Dendritic cell treated with granulocyte-macrophage colony-stimulating factor and Interleukin-4, amounts not matched to agents 40 ng/mL and 50 ng/mL, for 4 days (primary cell): ENCODE measurements at regions not wholly inside any gene's neighbourhood (a gene's known extent, or its start where the extent isn't known, plus 50 kb on each side); places are given as distances from the start of the nearest gene placed in this dataset.
"Not testable (repeated sequence)": the region's sequence is repeated elsewhere in the genome, so short reads cannot be mapped to it uniquely, and the experiment has no call there.

Source experiments
- H3K27ac Mint-ChIP-seq: one replicate; pipeline ENCODE4 v1.8.0; 2022; ENCODE audit warnings: mild to moderate bottlenecking, mixed read lengths
- H3K27me3 Mint-ChIP-seq: one replicate; pipeline ENCODE4 v1.8.0; 2022; ENCODE audit warnings: mild to moderate bottlenecking, mixed read lengths
- H3K36me3 Mint-ChIP-seq: one replicate; pipeline ENCODE4 v1.8.0; 2022; ENCODE audit warnings: low read depth, mixed read lengths
- H3K4me1 Mint-ChIP-seq: one replicate; pipeline ENCODE4 v1.8.0; 2022; ENCODE audit warnings: low read depth, mixed read lengths
- H3K4me3 Mint-ChIP-seq: one replicate; pipeline ENCODE4 v1.8.0; 2022; ENCODE audit warnings: mild to moderate bottlenecking, moderate library complexity, mixed read lengths
- H3K9me3 Mint-ChIP-seq: one replicate; pipeline ENCODE4 v1.8.0; 2022; ENCODE audit warnings: mixed read lengths
- intact Hi-C: fragments of 100-400 bp; cut with micrococcal nuclease; formaldehyde crosslinking; loops from one replicate; pipeline ENCODE4 v1.15.0; 2022

GRCh38 chr12:33044447-33044846, 147.9 kb upstream of the PKP2 start:
- intact Hi-C loops = no loop called here
- H3K9me3 Mint-ChIP-seq = peaks cover 21% of the 10 kb centered on the region
- no peaks in the 10 kb centered on the region for H3K4me1 Mint-ChIP-seq
- H3K36me3 Mint-ChIP-seq = no peaks in the 10 kb centered on the region
- no peak overlapping the region for H3K27ac Mint-ChIP-seq
- H3K27me3 Mint-ChIP-seq = no peaks in the 10 kb centered on the region
- H3K4me3 Mint-ChIP-seq = no peak overlapping the region

- Mint-ChIP-seq H3K27me3 (no peaks in the 10 kb centered on the region), H3K36me3 (no peaks in the 10 kb centered on the region), H3K27ac (no peak overlapping the region), H3K4me3 (no peak overlapping the region), H3K9me3 (peaks cover 34% of the 10 kb centered on the region), H3K4me1 (no peaks in the 10 kb centered on the region)
- intact Hi-C loops = no loop called here
Measured at GRCh38 chr12:33041562-33041961, 145.0 kb upstream of the PKP2 start.

- H3K4me3 Mint-ChIP-seq, H3K27me3 Mint-ChIP-seq, H3K36me3 Mint-ChIP-seq, H3K4me1 Mint-ChIP-seq, intact Hi-C loops, H3K27ac Mint-ChIP-seq: not testable (repeated sequence)
- peaks cover 60% of the 10 kb centered on the region for H3K9me3 Mint-ChIP-seq
Measured at GRCh38 chr12:33033999-33034398, 137.4 kb upstream of the PKP2 start.

- intact Hi-C loops = no loop called here
- Mint-ChIP-seq H3K27ac (no peak overlapping the region), H3K4me1 (no peaks in the 10 kb centered on the region), H3K27me3 (no peaks in the 10 kb centered on the region), H3K36me3 (no peaks in the 10 kb centered on the region), H3K9me3 (peaks cover 42% of the 10 kb centered on the region), H3K4me3 (no peak overlapping the region)
Measured at GRCh38 chr12:33026791-33027190, 130.2 kb upstream of the PKP2 start.

GRCh38 chr12:33022724-33023123, 126.1 kb upstream of the PKP2 start:
- H3K36me3 Mint-ChIP-seq, H3K27me3 Mint-ChIP-seq, intact Hi-C loops, H3K4me3 Mint-ChIP-seq, H3K4me1 Mint-ChIP-seq, H3K27ac Mint-ChIP-seq: not testable (repeated sequence)
- H3K9me3 Mint-ChIP-seq = peaks cover 62% of the 10 kb centered on the region

GRCh38 chr12:33017029-33017428, 120.5 kb upstream of the PKP2 start:
- H3K9me3 Mint-ChIP-seq = peaks cover 64% of the 10 kb centered on the region

GRCh38 chr12:33012226-33012625, 115.6 kb upstream of the PKP2 start:
- intact Hi-C loops = no loop called here
- H3K27me3 Mint-ChIP-seq = no peaks in the 10 kb centered on the region
- no peaks in the 10 kb centered on the region for H3K36me3 Mint-ChIP-seq
- H3K4me1 Mint-ChIP-seq = no peaks in the 10 kb centered on the region
- H3K27ac Mint-ChIP-seq = no peak overlapping the region
- H3K4me3 Mint-ChIP-seq = no peak overlapping the region
- H3K9me3 Mint-ChIP-seq = peaks cover 34% of the 10 kb centered on the region

More at GRCh38 chr12:33017029-33017428, 120.5 kb upstream of the PKP2 start:
- intact Hi-C loops, H3K4me1 Mint-ChIP-seq, H3K27me3 Mint-ChIP-seq, H3K27ac Mint-ChIP-seq, H3K4me3 Mint-ChIP-seq, H3K36me3 Mint-ChIP-seq: not testable (repeated sequence)

- Mint-ChIP-seq H3K9me3 (peaks cover 6% of the 10 kb centered on the region), H3K27ac (no peak overlapping the region), H3K4me3 (no peak overlapping the region), H3K27me3 (no peaks in the 10 kb centered on the region), H3K36me3 (no peaks in the 10 kb centered on the region), H3K4me1 (no peaks in the 10 kb centered on the region)
- intact Hi-C loops = no loop called here
Measured at GRCh38 chr12:33006106-33006505, 109.5 kb upstream of the PKP2 start.

GRCh38 chr12:33000016-33000415, 103.4 kb upstream of the PKP2 start:
- no peak overlapping the region for H3K4me3 Mint-ChIP-seq
- no peaks in the 10 kb centered on the region for H3K36me3 Mint-ChIP-seq
- H3K27me3 Mint-ChIP-seq = no peaks in the 10 kb centered on the region
- no peak overlapping the region for H3K27ac Mint-ChIP-seq
- no peaks in the 10 kb centered on the region for H3K4me1 Mint-ChIP-seq
- H3K9me3 Mint-ChIP-seq = no peaks in the 10 kb centered on the region
- intact Hi-C loops = no loop called here

GRCh38 chr12:32997471-32997870, 100.9 kb upstream of the PKP2 start:
- no peaks in the 10 kb centered on the region for H3K27me3 Mint-ChIP-seq
- H3K36me3 Mint-ChIP-seq = no peaks in the 10 kb centered on the region
- intact Hi-C loops = no loop called here
- no peaks in the 10 kb centered on the region for H3K4me1 Mint-ChIP-seq
- no peaks in the 10 kb centered on the region for H3K9me3 Mint-ChIP-seq
- H3K4me3 Mint-ChIP-seq = no peak overlapping the region
- H3K27ac Mint-ChIP-seq = no peak overlapping the region

- intact Hi-C loops = no loop called here
- Mint-ChIP-seq H3K9me3 (no peaks in the 10 kb centered on the region), H3K27me3 (no peaks in the 10 kb centered on the region), H3K4me3 (no peak overlapping the region), H3K36me3 (no peaks in the 10 kb centered on the region), H3K27ac (no peak overlapping the region), H3K4me1 (no peaks in the 10 kb centered on the region)
Measured at GRCh38 chr12:32995623-32996022, 99.0 kb upstream of the PKP2 start.

- no peaks in the 10 kb centered on the region for H3K9me3 Mint-ChIP-seq
- H3K4me3 Mint-ChIP-seq = no peak overlapping the region
- no peaks in the 10 kb centered on the region for H3K36me3 Mint-ChIP-seq
- no peaks in the 10 kb centered on the region for H3K27me3 Mint-ChIP-seq
- H3K27ac Mint-ChIP-seq = no peak overlapping the region
- no peaks in the 10 kb centered on the region for H3K4me1 Mint-ChIP-seq
- intact Hi-C loops = no loop called here
Measured at GRCh38 chr12:32993404-32993803, 96.8 kb upstream of the PKP2 start.

GRCh38 chr12:32989705-32990104, 93.1 kb upstream of the PKP2 start:
- no peaks in the 10 kb centered on the region for H3K36me3 Mint-ChIP-seq
- no peak overlapping the region for H3K27ac Mint-ChIP-seq
- H3K27me3 Mint-ChIP-seq = no peaks in the 10 kb centered on the region
- intact Hi-C loops = no loop called here
- H3K4me1 Mint-ChIP-seq = no peaks in the 10 kb centered on the region
- no peaks in the 10 kb centered on the region for H3K9me3 Mint-ChIP-seq
- H3K4me3 Mint-ChIP-seq = no peak overlapping the region

GRCh38 chr12:32988982-32989381, 92.4 kb upstream of the PKP2 start:
- intact Hi-C loops = no loop called here
- Mint-ChIP-seq H3K27ac (no peak overlapping the region), H3K27me3 (no peaks in the 10 kb centered on the region), H3K9me3 (no peaks in the 10 kb centered on the region), H3K36me3 (no peaks in the 10 kb centered on the region), H3K4me1 (no peaks in the 10 kb centered on the region), H3K4me3 (no peak overlapping the region)

- no peak overlapping the region for H3K4me3 Mint-ChIP-seq
- intact Hi-C loops = no loop called here
- peaks cover 5% of the 10 kb centered on the region for H3K27me3 Mint-ChIP-seq
Measured at GRCh38 chr12:32987512-32987911, 90.9 kb upstream of the PKP2 start.

More at GRCh38 chr12:32987512-32987911, 90.9 kb upstream of the PKP2 start:
- Mint-ChIP-seq H3K27ac (no peak overlapping the region), H3K36me3 (no peaks in the 10 kb centered on the region), H3K4me1 (no peaks in the 10 kb centered on the region), H3K9me3 (no peaks in the 10 kb centered on the region)
